B cell (primary cell): ENCODE measurements at regions not wholly inside any gene's neighbourhood (a gene's known extent, or its start where the extent isn't known, plus 50 kb on each side); places are given as distances from the start of the nearest gene placed in this dataset.

Experiments
- ATAC-seq: fragments of 200-7000 bp; cut with Tn5 transposase; one replicate; pipeline ENCODE4 v1.10.0; 2021; ENCODE audit warnings: low read depth, mild to moderate bottlenecking, moderate number of reproducible peaks, moderate library complexity
- CTCF ChIA-PET: fragments of 350-600 bp; sonication (Branson Sonifier 250); formaldehyde crosslinking; loops from one replicate; lab custom pipeline; 2021; ENCODE audit warnings: antibody characterized with exemption, inconsistent platforms; lab: Charles Lee
- POLR2A ChIA-PET: fragments of 350-600 bp; sonication (Branson Sonifier 250); formaldehyde crosslinking; loops from one replicate; lab custom pipeline; 2021; ENCODE audit warnings: antibody characterized with exemption; lab: Charles Lee
- DNase-seq: peaks from one replicate; pipeline ENCODE4 v3.0.0; 2013
- H2AFZ ChIP-seq: 2 replicates; pipeline ENCODE4 v1.6.1; 2012; ENCODE audit warnings: mild to moderate bottlenecking, low read depth, low read length; ENCODE audit not compliant: insufficient read depth, poor library complexity, severe bottlenecking
- H3K27ac ChIP-seq, 2 donors: 1 replicate in 1 of 2; 2 replicates in 1 of 2; pipeline ENCODE4 v1.5.1; 2012 to 2013; ENCODE audit warnings: low read length in 2 of 2, mild to moderate bottlenecking in 2 of 2, moderate library complexity in 1 of 2
- H3K27me3 ChIP-seq, 4 experiments: fragments of 200-600 bp in 1 of 4; sonication (generic) in 1 of 4; replicated peaks in 1 of 4; 1 replicate in 2 of 4; 2 replicates in 2 of 4; pipeline versions ENCODE4 v1.6.1 to v1.7.0; 2013 to 2016; ENCODE audit warnings: low read length in 3 of 4, mild to moderate bottlenecking in 2 of 4, mixed read lengths in 1 of 4, moderate library complexity in 1 of 4; ENCODE audit not compliant: insufficient read depth in 4 of 4, control insufficient read depth in 3 of 4; ENCODE audit errors: control extremely low read depth in 1 of 4
- H3K36me3 ChIP-seq, 2 experiments: replicated peaks in 1 of 2; 1 replicate in 1 of 2; 2 replicates in 1 of 2; pipeline versions ENCODE4 v1.6.1 to v1.7.1; 2013; ENCODE audit warnings: low read length in 1 of 2; ENCODE audit not compliant: insufficient read depth in 2 of 2, control insufficient read depth in 1 of 2; ENCODE audit errors: control extremely low read depth in 1 of 2, extremely low read depth in 1 of 2
- H3K4me1 ChIP-seq, 2 donors: fragments of 200-600 bp in 1 of 2; sonication (generic) in 1 of 2; 1 replicate in 1 of 2; 2 replicates in 1 of 2; pipeline versions ENCODE4 v1.5.1 to v1.6.1; 2013 to 2017; ENCODE audit warnings: low read length in 2 of 2; ENCODE audit not compliant: control insufficient read depth in 2 of 2, insufficient read depth in 2 of 2
- H3K4me2 ChIP-seq: replicated peaks from 2 replicates; pipeline ENCODE3; 2012; ENCODE audit warnings: mild to moderate bottlenecking, low read depth, low read length; ENCODE audit not compliant: poor library complexity, severe bottlenecking
- H3K4me3 ChIP-seq, 5 experiments: fragments of 200-600 bp in 1 of 5; sonication (generic) in 1 of 5; 1 replicate in 3 of 5; 2 replicates in 2 of 5; pipeline versions ENCODE4 v1.5.1 to v1.7.0; 2011 to 2016; ENCODE audit warnings: low read length in 4 of 5, mild to moderate bottlenecking in 4 of 5, low read depth in 2 of 5, control low read depth in 1 of 5, moderate library complexity in 1 of 5; ENCODE audit not compliant: insufficient read depth in 1 of 5; ENCODE audit errors: control extremely low read depth in 1 of 5, extremely low read depth in 1 of 5
- H3K79me2 ChIP-seq: fragments of 200-600 bp; sonication (generic); one replicate; pipeline ENCODE4 v1.6.0; 2016; ENCODE audit warnings: low read length; ENCODE audit not compliant: control insufficient read depth, insufficient read depth
- H3K9ac ChIP-seq: fragments of 200-600 bp; sonication (generic); 2 replicates; pipeline ENCODE4 v1.6.1; 2017; ENCODE audit warnings: mild to moderate bottlenecking, low read length, moderate library complexity
- H3K9me3 ChIP-seq, 3 donors: one replicate each; pipeline versions ENCODE4 v1.6.1 to v1.7.1; 2013; ENCODE audit warnings: low read length in 2 of 3; ENCODE audit not compliant: control insufficient read depth in 2 of 3, insufficient read depth in 1 of 3; ENCODE audit errors: control extremely low read depth in 1 of 3
- H4K20me1 ChIP-seq: 2 replicates; pipeline ENCODE4 v1.6.0; 2012; ENCODE audit warnings: mild to moderate bottlenecking, low read length; ENCODE audit not compliant: insufficient read depth, control insufficient read depth, poor library complexity, severe bottlenecking
- H3K27ac Mint-ChIP-seq: one replicate; pipeline ENCODE4 v1.8.0; 2021; ENCODE audit warnings: mixed read lengths
- H3K27me3 Mint-ChIP-seq: one replicate; pipeline ENCODE4 v1.8.0; 2021; ENCODE audit warnings: mixed read lengths
- H3K4me1 Mint-ChIP-seq: one replicate; pipeline ENCODE4 v1.8.0; 2021; ENCODE audit warnings: mixed read lengths
- H3K4me3 Mint-ChIP-seq: one replicate; pipeline ENCODE4 v1.8.0; 2021; ENCODE audit warnings: mixed read lengths
- H3K9me3 Mint-ChIP-seq: one replicate; pipeline ENCODE4 v1.8.0; 2022; ENCODE audit warnings: mixed read lengths; ENCODE audit not compliant: insufficient read depth
- EZH2 ChIP-seq: IDR thresholded peaks from 2 replicates; pipeline ENCODE4 v1.6.1; 2012; ENCODE audit warnings: borderline replicate concordance, low read depth, mild to moderate bottlenecking, moderate library complexity, low read length; ENCODE audit not compliant: insufficient read depth, poor library complexity, severe bottlenecking
- WGBS: methylation state at CpG from one replicate; pipeline ENCODE4 v1.1.5; 2013; ENCODE audit warnings: missing lambda C conversion rate; ENCODE audit not compliant: insufficient coverage; 5-methylcytosine and 5-hydroxymethylcytosine counted together
- intact Hi-C: fragments of 100-400 bp; cut with micrococcal nuclease; formaldehyde crosslinking; loops from one replicate; pipeline ENCODE4 v1.10.0; 2022
- TF ChIP-seq, protein P1 (sequence below): fragments of 200-600 bp; IDR thresholded peaks from one replicate; pipeline ENCODE4 v1.8.0; 2022; ENCODE audit warnings: antibody characterized with exemption, mild to moderate bottlenecking

DNA sequence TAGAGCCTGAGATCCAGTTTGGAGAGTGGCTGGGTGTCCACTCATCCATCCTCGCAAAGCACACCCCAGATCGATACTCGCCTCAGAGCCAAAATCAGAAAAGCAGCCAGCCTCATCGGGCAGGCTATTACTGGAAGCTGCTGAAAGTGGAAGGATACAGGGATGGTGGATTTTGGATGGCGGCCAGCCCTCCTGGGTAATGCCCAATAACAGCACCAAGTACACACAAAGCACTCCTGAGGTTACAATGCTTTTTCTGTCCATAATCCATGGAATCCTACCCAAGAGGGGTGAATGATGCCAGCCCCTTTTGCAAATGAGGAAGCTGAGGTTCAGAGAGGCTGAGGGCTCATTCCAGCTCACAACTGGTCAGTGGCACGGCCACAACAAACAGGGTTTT, 93.1 kb upstream of the SLC6A11 start:
- H3K4me2 ChIP-seq = no peak overlapping the region
- no peaks in the 10 kb centered on the region for H4K20me1 ChIP-seq
- no peaks in the 10 kb centered on the region for H3K79me2 ChIP-seq
- Mint-ChIP-seq H3K27me3 (peaks cover 24% of the 10 kb centered on the region), H3K4me1 (no peaks in the 10 kb centered on the region), H3K9me3 (no peaks in the 10 kb centered on the region), H3K4me3 (no peak overlapping the region), H3K27ac (no peak overlapping the region)
- H3K36me3 ChIP-seq = no peaks in the 10 kb centered on the region
- no peak overlapping the region for H2AFZ ChIP-seq
- DNase-seq (no peak), ATAC-seq (no peak)
- H3K4me3 ChIP-seq = no peak overlapping the region
- H3K27me3 ChIP-seq = peaks cover 0 to 14% (median 0%) of the 10 kb centered on the region in 4 experiments
- no peaks in the 10 kb centered on the region for H3K9me3 ChIP-seq
- TF ChIP-seq EZH2 = no peak
- TF ChIP-seq, protein P1, sequence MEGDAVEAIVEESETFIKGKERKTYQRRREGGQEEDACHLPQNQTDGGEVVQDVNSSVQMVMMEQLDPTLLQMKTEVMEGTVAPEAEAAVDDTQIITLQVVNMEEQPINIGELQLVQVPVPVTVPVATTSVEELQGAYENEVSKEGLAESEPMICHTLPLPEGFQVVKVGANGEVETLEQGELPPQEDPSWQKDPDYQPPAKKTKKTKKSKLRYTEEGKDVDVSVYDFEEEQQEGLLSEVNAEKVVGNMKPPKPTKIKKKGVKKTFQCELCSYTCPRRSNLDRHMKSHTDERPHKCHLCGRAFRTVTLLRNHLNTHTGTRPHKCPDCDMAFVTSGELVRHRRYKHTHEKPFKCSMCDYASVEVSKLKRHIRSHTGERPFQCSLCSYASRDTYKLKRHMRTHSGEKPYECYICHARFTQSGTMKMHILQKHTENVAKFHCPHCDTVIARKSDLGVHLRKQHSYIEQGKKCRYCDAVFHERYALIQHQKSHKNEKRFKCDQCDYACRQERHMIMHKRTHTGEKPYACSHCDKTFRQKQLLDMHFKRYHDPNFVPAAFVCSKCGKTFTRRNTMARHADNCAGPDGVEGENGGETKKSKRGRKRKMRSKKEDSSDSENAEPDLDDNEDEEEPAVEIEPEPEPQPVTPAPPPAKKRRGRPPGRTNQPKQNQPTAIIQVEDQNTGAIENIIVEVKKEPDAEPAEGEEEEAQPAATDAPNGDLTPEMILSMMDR = no peak
- no peak overlapping the region for H3K27ac ChIP-seq
- POLR2A ChIA-PET = no interaction called here
- CTCF ChIA-PET = no interaction called here
- intact Hi-C loops = no loop called here
- H3K4me1 ChIP-seq = no peaks in the 10 kb centered on the region
- H3K9ac ChIP-seq = no peak overlapping the region
- 83% methylated on average over 3 of the region's 6 CpGs for WGBS

DNA sequence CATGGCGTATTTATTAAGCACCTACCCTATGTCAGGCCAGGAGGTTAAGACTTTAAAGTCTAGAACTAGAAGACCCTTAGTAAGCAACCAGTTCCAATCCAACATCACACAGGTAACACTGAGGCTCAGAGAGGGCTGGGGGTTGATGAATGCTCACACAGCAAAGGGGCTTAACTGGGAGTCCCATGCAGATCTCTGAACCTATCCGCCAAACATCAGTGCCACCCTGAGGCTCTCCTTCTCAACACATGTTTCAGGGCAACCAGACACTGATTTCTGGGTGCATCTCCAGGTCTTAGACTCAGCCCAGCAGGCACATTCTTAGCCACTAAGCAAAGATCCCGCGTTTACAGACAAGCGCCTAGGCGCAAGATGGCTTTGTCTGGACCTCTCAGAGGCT, 92.0 kb upstream of the SLC6A11 start:
- Mint-ChIP-seq H3K4me1 (no peaks in the 10 kb centered on the region), H3K4me3 (no peak overlapping the region), H3K9me3 (peaks cover under 1% of the 10 kb centered on the region), H3K27ac (no peak overlapping the region), H3K27me3 (peaks cover 31% of the 10 kb centered on the region)
- Histone ChIP-seq H3K4me3 (no peak overlapping the region), H3K79me2 (no peaks in the 10 kb centered on the region), H3K4me2 (no peak overlapping the region), H3K36me3 (no peaks in the 10 kb centered on the region), H3K9ac (no peak overlapping the region), H2AFZ (no peak overlapping the region), H3K9me3 (no peaks in the 10 kb centered on the region), H3K27me3 (peaks cover 0 to 17% (median 2%) of the 10 kb centered on the region in 4 experiments), H4K20me1 (no peaks in the 10 kb centered on the region), H3K4me1 (no peaks in the 10 kb centered on the region), H3K27ac (no peak overlapping the region)
- ChIA-PET CTCF (interaction anchor here (1.0 kb wide), 1 partner anchor 15 kb away, joined by 5 read pairs; no protein-coding TSS in a partner anchor), POLR2A (no interaction called here)
- no peak for DNase-seq
- TF ChIP-seq, protein P1 = no peak
- no peak for TF ChIP-seq EZH2
- intact Hi-C loops = no loop called here
- ATAC-seq = no peak
- WGBS = 80% methylated on average over 5 of the region's 6 CpGs
